Trophoblast cell (in vitro differentiated cells and primary cell): ENCODE measurements at regions not wholly inside any gene's neighbourhood (a gene's known extent, or its start where the extent isn't known, plus 50 kb on each side); places are given as distances from the start of the nearest gene placed in this dataset.
"Not testable (repeated sequence)": the region's sequence is repeated elsewhere in the genome, so short reads cannot be mapped to it uniquely, and the experiment has no call there.

ENCODE experiments used
- DNase-seq, 2 donors: peaks; one replicate each; pipeline ENCODE4 v3.0.0-alpha.2; 2016
- H2AFZ ChIP-seq: 2 replicates; pipeline ENCODE4 v1.6.1; 2013; ENCODE audit warnings: low read length, moderate library complexity, mild to moderate bottlenecking; ENCODE audit not compliant: insufficient read depth, poor library complexity
- H2AK5ac ChIP-seq: 2 replicates; pipeline ENCODE4 v1.6.1; 2013; ENCODE audit warnings: mild to moderate bottlenecking, low read length
- H2BK120ac ChIP-seq: 2 replicates; pipeline ENCODE4 v1.6.1; 2013; ENCODE audit warnings: low read length, mild to moderate bottlenecking, moderate library complexity; ENCODE audit not compliant: insufficient read depth, poor library complexity
- H2BK12ac ChIP-seq: 2 replicates; pipeline ENCODE4 v1.6.1; 2013; ENCODE audit warnings: mild to moderate bottlenecking, low read length, moderate library complexity
- H2BK5ac ChIP-seq: 2 replicates; pipeline ENCODE4 v1.6.1; 2013; ENCODE audit warnings: low read length, low read depth, moderate library complexity, mild to moderate bottlenecking; ENCODE audit not compliant: poor library complexity
- H3K14ac ChIP-seq: 2 replicates; pipeline ENCODE4 v1.6.1; 2013; ENCODE audit warnings: mild to moderate bottlenecking, low read length
- H3K18ac ChIP-seq: 2 replicates; pipeline ENCODE4 v1.6.1; 2013; ENCODE audit warnings: mild to moderate bottlenecking, low read length
- H3K23ac ChIP-seq: 2 replicates; pipeline ENCODE4 v1.6.1; 2013; ENCODE audit warnings: low read length
- H3K27ac ChIP-seq: 2 replicates; pipeline ENCODE4 v1.5.1; 2013; ENCODE audit warnings: low read depth, mild to moderate bottlenecking, inconsistent platforms, low read length, moderate library complexity
- H3K27me3 ChIP-seq: 2 replicates; pipeline ENCODE4 v1.6.1; 2013; ENCODE audit warnings: inconsistent platforms, mild to moderate bottlenecking, low read length, moderate library complexity; ENCODE audit not compliant: insufficient read depth
- H3K36me3 ChIP-seq, 2 experiments: 1 replicate in 1 of 2; 2 replicates in 1 of 2; pipeline ENCODE4 v1.6.1; 2013; ENCODE audit warnings: low read length in 2 of 2, mild to moderate bottlenecking in 2 of 2, moderate library complexity in 1 of 2; ENCODE audit not compliant: insufficient read depth in 2 of 2, control insufficient read depth in 1 of 2
- H3K4ac ChIP-seq: 2 replicates; pipeline ENCODE4 v1.6.1; 2013; ENCODE audit warnings: low read depth, mild to moderate bottlenecking, low read length, moderate library complexity
- H3K4me1 ChIP-seq, 2 experiments: 1 replicate in 1 of 2; 2 replicates in 1 of 2; pipeline ENCODE4 v1.6.1; 2013; ENCODE audit warnings: low read length in 2 of 2, mild to moderate bottlenecking in 2 of 2, moderate library complexity in 1 of 2; ENCODE audit not compliant: insufficient read depth in 2 of 2, control insufficient read depth in 1 of 2
- H3K4me2 ChIP-seq: 2 replicates; pipeline ENCODE4 v1.6.1; 2013; ENCODE audit warnings: inconsistent platforms, mild to moderate bottlenecking, low read length, moderate library complexity
- H3K4me3 ChIP-seq: 2 replicates; pipeline ENCODE4 v1.5.1; 2013; ENCODE audit warnings: mild to moderate bottlenecking, low read depth, low read length, inconsistent platforms
- H3K79me1 ChIP-seq: one replicate; pipeline ENCODE4 v1.6.1; 2013; ENCODE audit warnings: low read length
- H3K79me2 ChIP-seq: 2 replicates; pipeline ENCODE4 v1.6.1; 2013; ENCODE audit warnings: low read length, mild to moderate bottlenecking; ENCODE audit not compliant: control insufficient read depth, insufficient read depth, poor library complexity
- H3K9ac ChIP-seq: 2 replicates; pipeline ENCODE4 v1.6.1; 2013; ENCODE audit warnings: mild to moderate bottlenecking, low read length
- H3K9me3 ChIP-seq: 2 replicates; pipeline ENCODE4 v1.6.1; 2013; ENCODE audit warnings: low read depth, mild to moderate bottlenecking, control low read depth, inconsistent platforms, low read length; ENCODE audit not compliant: insufficient read depth
- H4K12ac ChIP-seq: 2 replicates; pipeline ENCODE4 v1.6.1; 2013; ENCODE audit warnings: low read depth, mild to moderate bottlenecking, low read length, moderate library complexity
- H4K8ac ChIP-seq: 2 replicates; pipeline ENCODE4 v1.6.1; 2013; ENCODE audit warnings: low read depth, mild to moderate bottlenecking, low read length, moderate library complexity
- H4K91ac ChIP-seq: one replicate; pipeline ENCODE4 v1.6.1; 2013; ENCODE audit warnings: low read depth, mild to moderate bottlenecking, low read length, moderate library complexity
- WGBS: extraction: QIAGEN DNeasy Blood & Tissue Kit; methylation state at CpG from one replicate; pipeline ENCODE4 v1.1.7; 2013; ENCODE audit warnings: missing lambda C conversion rate; ENCODE audit not compliant: insufficient read length, insufficient coverage; ENCODE audit errors: extremely low coverage; 5-methylcytosine and 5-hydroxymethylcytosine counted together

GRCh38 chr13:96934889-96935489 is 59.3 kb downstream of the OXGR1 start:
- Histone ChIP-seq H4K8ac (no peak overlapping the region), H3K79me1 (no peaks in the 10 kb centered on the region), H3K9ac (no peak overlapping the region), H2AK5ac (no peak overlapping the region), H2BK120ac (no peak overlapping the region), H2BK12ac (no peak overlapping the region), H3K14ac (no peak overlapping the region), H3K4me3 (no peak overlapping the region), H4K12ac (no peak overlapping the region), H3K36me3 (no peaks in the 10 kb centered on the region), H2BK5ac (no peak overlapping the region), H3K27ac (no peak overlapping the region), H3K18ac (no peak overlapping the region), H3K9me3 (no peaks in the 10 kb centered on the region), H3K4me2 (no peak overlapping the region), H3K4ac (no peak overlapping the region), H3K79me2 (no peaks in the 10 kb centered on the region), H2AFZ (no peak overlapping the region), H4K91ac (no peak overlapping the region), H3K4me1 (no peaks in the 10 kb centered on the region), H3K23ac (no peak overlapping the region), H3K27me3 (no peaks in the 10 kb centered on the region)
- WGBS: no CpG with 5 or more reads among the region's 6 CpGs
- no peak for DNase-seq

GRCh38 chr13:96925916-96926628 is 68.2 kb downstream of the OXGR1 start:
- H3K9me3 ChIP-seq: no peaks in the 10 kb centered on the region
- no peak overlapping the region for H4K91ac ChIP-seq
- no peak overlapping the region for H3K14ac ChIP-seq
- H3K4me3 ChIP-seq: no peak overlapping the region
- no peak overlapping the region for H3K23ac ChIP-seq
- H3K79me1 ChIP-seq: no peaks in the 10 kb centered on the region
- H3K9ac ChIP-seq: no peak overlapping the region
- H2BK12ac ChIP-seq: no peak overlapping the region
- no peak overlapping the region for H3K4ac ChIP-seq
- H3K4me2 ChIP-seq: no peak overlapping the region
- H3K27ac ChIP-seq: no peak overlapping the region
- WGBS: no CpG with 5 or more reads among the region's 4 CpGs
- no peak overlapping the region for H4K8ac ChIP-seq
- no peak overlapping the region for H2BK120ac ChIP-seq
- no peak overlapping the region for H2AFZ ChIP-seq
- no peak overlapping the region for H3K18ac ChIP-seq
- H3K4me1 ChIP-seq: no peaks in the 10 kb centered on the region
- no peak overlapping the region for H2AK5ac ChIP-seq
- no peak overlapping the region for H4K12ac ChIP-seq
- no peaks in the 10 kb centered on the region for H3K27me3 ChIP-seq
- no peaks in the 10 kb centered on the region for H3K79me2 ChIP-seq
- DNase-seq: no peak
- no peak overlapping the region for H2BK5ac ChIP-seq
- no peaks in the 10 kb centered on the region for H3K36me3 ChIP-seq

GRCh38 chr13:96925477-96925876 is 68.8 kb downstream of the OXGR1 start:
- Histone ChIP-seq H3K4ac (no peak overlapping the region), H2BK12ac (no peak overlapping the region), H3K14ac (no peak overlapping the region), H4K8ac (no peak overlapping the region), H3K79me2 (no peaks in the 10 kb centered on the region), H2BK5ac (no peak overlapping the region), H3K23ac (no peak overlapping the region), H3K4me2 (no peak overlapping the region), H3K9ac (no peak overlapping the region), H3K18ac (no peak overlapping the region), H3K36me3 (no peaks in the 10 kb centered on the region), H3K4me3 (no peak overlapping the region), H2AFZ (no peak overlapping the region), H2AK5ac (no peak overlapping the region), H4K12ac (no peak overlapping the region), H3K27ac (no peak overlapping the region), H3K79me1 (no peaks in the 10 kb centered on the region), H3K4me1 (no peaks in the 10 kb centered on the region), H3K27me3 (no peaks in the 10 kb centered on the region), H2BK120ac (no peak overlapping the region), H4K91ac (no peak overlapping the region), H3K9me3 (no peaks in the 10 kb centered on the region)
- no CpG with 5 or more reads among the region's 2 CpGs for WGBS
- no peak for DNase-seq

GRCh38 chr13:96918861-96919631 is 75.2 kb downstream of the OXGR1 start:
- not testable (repeated sequence) for H2BK5ac ChIP-seq, H3K9me3 ChIP-seq, H3K27ac ChIP-seq, H3K79me1 ChIP-seq, H3K4me1 ChIP-seq, H2BK120ac ChIP-seq, H2BK12ac ChIP-seq, H3K14ac ChIP-seq, H4K12ac ChIP-seq, H3K18ac ChIP-seq, H4K91ac ChIP-seq, H3K27me3 ChIP-seq, H2AK5ac ChIP-seq, H3K4me2 ChIP-seq, H4K8ac ChIP-seq, H3K36me3 ChIP-seq, DNase-seq, H3K4me3 ChIP-seq, H3K4ac ChIP-seq, H3K23ac ChIP-seq, H3K9ac ChIP-seq, H2AFZ ChIP-seq, H3K79me2 ChIP-seq
- WGBS: no CpG with 5 or more reads among the region's 12 CpGs
